Neural cell (in vitro differentiated cells): ENCODE measurements at regions not wholly inside any gene's neighbourhood (a gene's known extent, or its start where the extent isn't known, plus 50 kb on each side); places are given as distances from the start of the nearest gene placed in this dataset.

Experiments
- EP300 ChIP-seq: fragments of 450-650 bp; conservative IDR thresholded peaks from 2 replicates; pipeline ENCODE4 v1.6.1; 2014; ENCODE audit warnings: antibody characterized with exemption, mild to moderate bottlenecking, moderate library complexity; ENCODE audit not compliant: poor library complexity, severe bottlenecking
- RAD21 ChIP-seq: fragments of 450-650 bp; conservative IDR thresholded peaks from 2 replicates; pipeline ENCODE4 v1.6.1; 2014; ENCODE audit warnings: antibody characterized with exemption, mild to moderate bottlenecking, moderate library complexity
- TF ChIP-seq, protein P1 (sequence below): fragments of 450-650 bp; IDR thresholded peaks from 2 replicates; pipeline ENCODE4 v1.5.1; 2014; ENCODE audit warnings: antibody characterized with exemption, mild to moderate bottlenecking, moderate library complexity; ENCODE audit not compliant: poor library complexity, severe bottlenecking

DNA sequence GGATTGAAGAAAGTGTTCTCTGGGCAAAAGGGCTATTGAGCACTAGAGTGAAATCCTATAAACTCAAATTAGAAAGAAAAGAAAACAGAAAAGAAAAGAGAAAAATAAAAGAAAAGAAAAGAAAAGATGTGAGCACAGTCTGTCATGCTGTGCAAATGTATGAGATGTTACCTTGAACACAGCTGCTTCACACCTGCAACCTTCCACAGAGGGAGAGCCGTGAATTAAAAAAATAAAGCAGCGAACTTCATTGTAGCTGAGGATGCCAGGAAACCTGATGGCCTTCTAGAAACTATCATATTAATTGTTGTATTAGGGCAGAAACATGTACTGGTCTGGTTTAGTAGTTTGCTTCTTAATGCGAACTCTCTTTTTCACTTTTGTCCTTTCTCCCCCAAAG lies 88.0 kb upstream of the SATB1 start:
- TF ChIP-seq RAD21: no peak
- TF ChIP-seq, protein P1, sequence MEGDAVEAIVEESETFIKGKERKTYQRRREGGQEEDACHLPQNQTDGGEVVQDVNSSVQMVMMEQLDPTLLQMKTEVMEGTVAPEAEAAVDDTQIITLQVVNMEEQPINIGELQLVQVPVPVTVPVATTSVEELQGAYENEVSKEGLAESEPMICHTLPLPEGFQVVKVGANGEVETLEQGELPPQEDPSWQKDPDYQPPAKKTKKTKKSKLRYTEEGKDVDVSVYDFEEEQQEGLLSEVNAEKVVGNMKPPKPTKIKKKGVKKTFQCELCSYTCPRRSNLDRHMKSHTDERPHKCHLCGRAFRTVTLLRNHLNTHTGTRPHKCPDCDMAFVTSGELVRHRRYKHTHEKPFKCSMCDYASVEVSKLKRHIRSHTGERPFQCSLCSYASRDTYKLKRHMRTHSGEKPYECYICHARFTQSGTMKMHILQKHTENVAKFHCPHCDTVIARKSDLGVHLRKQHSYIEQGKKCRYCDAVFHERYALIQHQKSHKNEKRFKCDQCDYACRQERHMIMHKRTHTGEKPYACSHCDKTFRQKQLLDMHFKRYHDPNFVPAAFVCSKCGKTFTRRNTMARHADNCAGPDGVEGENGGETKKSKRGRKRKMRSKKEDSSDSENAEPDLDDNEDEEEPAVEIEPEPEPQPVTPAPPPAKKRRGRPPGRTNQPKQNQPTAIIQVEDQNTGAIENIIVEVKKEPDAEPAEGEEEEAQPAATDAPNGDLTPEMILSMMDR: no peak
- no peak for TF ChIP-seq EP300
